HG03025 (cell line): ENCODE measurements at regions not wholly inside any gene's neighbourhood (a gene's known extent, or its start where the extent isn't known, plus 50 kb on each side); places are given as distances from the start of the nearest gene placed in this dataset.
"Not testable (repeated sequence)": the region's sequence is repeated elsewhere in the genome, so short reads cannot be mapped to it uniquely, and the experiment has no call there.

Experiments
- ATAC-seq: cut with Tn5 transposase; IDR thresholded peaks from one replicate; pipeline ENCODE4 v1.9.1; 2021; ENCODE audit warnings: mild to moderate bottlenecking, moderate library complexity; ENCODE audit not compliant: unreplicated experiment, low FRiP score

DNA sequence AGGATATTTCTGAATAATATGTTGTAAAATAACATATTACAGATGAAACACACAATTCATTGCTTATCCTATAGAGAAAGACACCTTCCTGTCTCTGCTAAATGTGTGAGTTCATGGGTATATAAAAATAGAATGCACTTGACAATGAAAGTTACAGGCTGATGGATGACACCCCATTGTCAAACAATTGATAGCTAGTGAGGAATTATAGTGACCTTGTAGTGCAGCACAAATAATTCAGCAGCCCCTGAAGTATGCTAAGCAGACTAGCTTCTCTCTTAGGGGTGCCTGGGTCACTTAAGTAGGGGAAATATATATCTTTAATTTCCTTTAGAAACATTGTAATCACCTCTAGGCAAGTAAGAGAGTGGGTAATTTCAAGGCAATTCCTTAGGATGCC is 826.2 kb downstream of the CDH8 start:
- no peak for ATAC-seq

DNA sequence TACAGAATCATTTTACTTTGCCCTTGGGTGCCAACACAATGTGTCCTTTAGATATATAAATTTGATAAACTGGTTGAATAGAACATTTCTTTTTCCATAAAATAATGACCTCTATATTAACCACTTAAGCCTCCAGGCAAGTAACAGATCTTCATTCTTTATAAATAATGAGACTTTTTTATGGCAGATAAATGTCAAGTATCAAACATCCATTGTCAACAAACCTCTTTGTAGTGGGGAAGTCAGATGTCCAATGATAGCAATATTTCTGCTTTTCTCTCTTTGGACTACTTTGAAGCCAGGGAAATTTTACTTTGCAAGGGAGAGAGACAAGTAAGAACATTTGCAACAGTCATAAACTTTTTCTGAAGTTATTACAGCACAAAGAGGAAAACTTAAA is 841.2 kb downstream of the CDH8 start:
- ATAC-seq: no peak

DNA sequence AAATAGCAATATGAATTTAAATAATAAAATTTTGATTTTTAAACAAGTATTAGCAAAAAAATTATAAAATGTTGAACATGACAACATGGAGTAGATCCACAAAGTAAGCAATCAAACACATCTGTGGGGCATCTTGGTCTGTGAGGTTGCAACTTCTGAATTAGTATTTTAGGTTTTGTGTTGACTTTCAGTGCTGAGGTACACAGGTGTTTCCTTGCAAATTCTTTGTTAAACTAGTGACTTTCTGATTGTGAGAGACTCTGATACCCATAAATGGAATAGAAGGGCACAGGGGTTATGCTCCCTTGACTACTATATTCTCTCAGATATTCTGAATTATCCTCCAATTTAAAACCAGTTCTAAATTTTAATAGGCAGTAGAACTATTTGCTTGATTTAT is 841.7 kb downstream of the CDH8 start:
- ATAC-seq: no peak

DNA sequence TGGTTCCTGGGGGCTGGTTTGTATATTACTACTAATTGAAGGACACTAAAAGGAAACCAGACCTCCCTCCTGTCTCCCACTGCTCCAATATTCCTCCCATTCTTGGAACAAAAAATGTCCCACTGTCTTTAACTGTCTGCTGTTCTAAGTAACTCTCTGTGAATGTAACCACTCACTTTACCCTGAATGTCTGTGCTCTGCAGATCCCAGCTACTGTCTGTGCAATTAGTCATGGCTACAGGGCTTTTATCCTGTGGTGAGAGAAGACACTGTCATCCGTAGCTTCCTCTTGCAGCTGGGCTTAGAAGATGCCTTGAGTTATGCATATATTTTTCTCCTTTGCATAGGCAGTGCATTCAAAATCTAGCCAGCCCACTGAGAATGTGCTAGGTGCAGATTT is 853.8 kb downstream of the CDH8 start:
- no peak for ATAC-seq

DNA sequence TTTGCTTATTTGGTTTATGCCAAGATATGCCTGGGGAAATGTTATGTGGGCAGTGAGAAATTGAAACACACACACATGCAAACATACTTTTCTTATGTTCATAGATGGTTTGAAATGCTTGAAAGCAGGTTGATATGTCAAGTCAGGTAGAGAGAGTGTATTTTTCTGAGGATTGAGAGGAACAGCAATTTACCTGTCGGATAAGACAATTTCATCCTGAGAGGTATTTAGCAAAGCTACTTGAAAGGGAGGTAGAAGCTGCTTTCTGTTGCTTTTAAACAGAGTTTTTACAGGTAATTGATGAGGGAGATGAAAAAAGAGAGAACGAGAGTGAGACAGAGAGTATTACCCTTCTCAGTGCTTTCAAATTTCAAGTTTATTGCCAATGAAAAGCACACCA is 854.3 kb downstream of the CDH8 start:
- ATAC-seq: no peak

DNA sequence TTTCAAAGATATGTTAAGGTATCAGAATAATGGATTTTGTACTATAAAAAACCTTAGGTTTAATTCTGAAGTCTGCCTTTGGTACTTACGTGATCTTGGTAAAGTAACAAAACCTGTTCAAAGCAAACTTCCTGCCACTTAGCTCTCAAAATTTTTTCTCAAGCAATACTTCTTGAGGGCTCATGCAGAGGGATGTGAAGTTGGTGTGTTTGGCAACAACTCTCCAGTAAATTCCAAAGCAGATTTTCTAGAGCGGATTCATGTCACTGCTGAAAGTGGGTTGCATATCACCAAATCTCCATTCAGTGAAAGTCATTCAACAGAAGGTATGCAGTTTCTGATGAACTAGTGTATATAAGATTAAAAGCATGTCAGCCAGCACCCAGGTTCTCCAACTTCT is 856.7 kb downstream of the CDH8 start:
- no peak for ATAC-seq

DNA sequence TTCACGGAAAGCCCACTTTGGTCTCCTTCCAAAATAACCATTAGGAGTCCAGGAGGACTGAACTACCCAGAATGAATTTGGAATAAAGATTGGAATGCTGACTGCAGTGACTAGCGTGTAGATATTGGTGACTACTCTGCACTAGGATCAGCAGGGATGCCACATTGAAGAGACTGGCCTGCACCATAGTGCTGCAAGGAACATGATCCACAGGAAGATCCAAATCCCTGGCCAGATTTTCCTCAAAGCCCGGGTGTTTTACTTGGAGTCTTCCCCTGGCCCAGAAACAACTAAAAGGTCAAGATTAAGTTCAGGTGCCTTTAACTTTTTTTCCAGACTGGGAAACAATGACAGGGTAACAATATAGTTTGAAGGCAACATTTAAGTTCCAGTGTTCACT is 870.4 kb downstream of the CDH8 start:
- ATAC-seq: no peak

DNA sequence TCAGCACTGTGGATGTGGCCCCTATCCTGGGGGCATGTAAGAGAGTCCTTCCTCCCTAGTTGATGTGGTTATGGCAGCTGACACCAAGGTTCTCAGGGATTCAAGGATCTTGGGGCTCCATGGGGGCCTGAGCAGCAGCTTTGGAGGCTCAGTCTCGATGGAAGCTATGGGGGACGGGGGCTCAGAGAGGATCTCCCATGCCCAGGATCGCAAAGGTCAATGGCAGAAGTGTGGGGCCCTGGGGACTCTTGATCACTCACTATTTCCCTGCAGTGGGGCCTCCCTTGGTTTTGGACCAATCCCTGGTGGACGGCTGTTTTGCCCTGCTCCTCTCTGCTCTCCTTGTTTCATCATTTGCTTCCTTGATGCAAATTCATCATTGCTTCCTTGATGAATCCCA is 885.9 kb downstream of the CDH8 start:
- ATAC-seq: no peak

DNA sequence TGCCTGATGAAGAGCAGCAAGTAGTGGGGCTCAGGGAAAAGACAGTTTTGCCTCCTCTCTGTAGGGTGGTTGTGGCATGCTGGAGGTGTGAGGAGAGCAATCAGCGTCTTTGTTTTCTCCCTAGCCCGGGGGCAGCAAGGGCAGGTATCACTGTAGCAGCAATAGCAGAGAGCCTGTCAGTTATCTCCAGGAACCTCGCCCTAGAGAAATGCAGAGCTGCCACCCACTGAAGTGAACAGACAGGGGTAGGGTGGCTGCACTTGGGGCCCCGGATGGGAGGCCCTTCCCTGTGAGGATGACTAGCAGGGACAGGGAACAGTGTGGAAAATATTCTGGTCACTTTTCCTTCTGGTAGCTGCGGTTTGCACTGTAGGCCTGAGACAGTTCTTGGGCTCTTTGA is 886.5 kb downstream of the CDH8 start:
- ATAC-seq: no peak

DNA sequence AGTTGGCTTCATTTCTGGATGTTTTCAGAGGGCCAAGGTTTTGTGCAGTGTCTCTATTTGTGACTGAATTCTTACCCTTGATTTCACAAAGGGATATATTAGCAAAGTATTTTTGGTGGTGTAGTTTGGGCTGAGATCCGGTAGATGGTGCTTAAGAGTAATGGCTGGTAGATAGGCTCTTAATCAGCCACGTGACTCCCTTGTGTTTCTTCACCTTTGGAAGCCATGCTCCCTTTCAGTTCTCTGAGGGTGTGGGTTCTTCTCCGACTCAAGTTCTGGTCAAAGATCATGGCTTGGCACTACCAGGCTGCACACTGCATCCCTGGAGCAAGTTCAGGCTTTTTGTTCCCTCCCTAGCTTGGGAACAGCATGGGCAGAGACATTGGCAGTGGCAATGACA is 887.3 kb downstream of the CDH8 start:
- ATAC-seq: no peak

DNA sequence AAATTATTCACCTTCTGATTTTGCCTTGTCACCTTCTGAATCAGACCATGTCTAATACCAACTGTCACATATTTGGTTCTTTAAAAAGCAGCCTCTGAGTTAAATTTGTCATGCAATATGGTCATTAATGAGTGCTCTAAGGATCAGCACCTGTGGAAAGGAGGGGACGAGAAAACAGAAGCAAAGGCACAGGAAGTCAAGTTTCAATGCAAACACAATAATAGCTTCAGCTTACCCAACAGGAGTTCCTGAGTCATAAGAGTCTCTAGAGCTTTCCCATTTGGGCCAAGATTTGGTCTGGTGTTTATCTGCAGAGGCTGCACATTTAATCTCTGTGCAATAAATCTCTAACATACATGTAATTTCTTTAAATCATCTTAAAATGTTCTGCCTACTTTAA is 889.8 kb downstream of the CDH8 start:
- ATAC-seq: no peak

DNA sequence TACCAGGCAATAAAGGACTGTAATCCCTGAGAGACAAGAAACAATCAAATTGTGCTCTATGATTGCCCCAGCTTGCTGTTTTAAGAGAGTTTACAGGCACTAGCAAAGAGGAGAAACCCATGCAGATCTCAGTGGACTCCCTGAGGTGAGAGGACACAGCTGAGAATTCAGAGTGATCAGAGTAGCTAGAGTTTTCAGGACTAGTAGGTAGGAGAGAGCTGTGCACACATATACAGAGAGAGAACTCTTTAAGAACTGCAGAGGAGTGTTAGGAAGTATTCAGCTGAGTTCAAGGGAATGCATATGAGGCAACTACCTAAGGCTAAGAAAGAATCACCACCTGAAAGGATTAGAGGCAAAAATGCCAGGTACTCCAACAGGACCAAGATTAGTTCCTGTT is 904.8 kb downstream of the CDH8 start:
- no peak for ATAC-seq

DNA sequence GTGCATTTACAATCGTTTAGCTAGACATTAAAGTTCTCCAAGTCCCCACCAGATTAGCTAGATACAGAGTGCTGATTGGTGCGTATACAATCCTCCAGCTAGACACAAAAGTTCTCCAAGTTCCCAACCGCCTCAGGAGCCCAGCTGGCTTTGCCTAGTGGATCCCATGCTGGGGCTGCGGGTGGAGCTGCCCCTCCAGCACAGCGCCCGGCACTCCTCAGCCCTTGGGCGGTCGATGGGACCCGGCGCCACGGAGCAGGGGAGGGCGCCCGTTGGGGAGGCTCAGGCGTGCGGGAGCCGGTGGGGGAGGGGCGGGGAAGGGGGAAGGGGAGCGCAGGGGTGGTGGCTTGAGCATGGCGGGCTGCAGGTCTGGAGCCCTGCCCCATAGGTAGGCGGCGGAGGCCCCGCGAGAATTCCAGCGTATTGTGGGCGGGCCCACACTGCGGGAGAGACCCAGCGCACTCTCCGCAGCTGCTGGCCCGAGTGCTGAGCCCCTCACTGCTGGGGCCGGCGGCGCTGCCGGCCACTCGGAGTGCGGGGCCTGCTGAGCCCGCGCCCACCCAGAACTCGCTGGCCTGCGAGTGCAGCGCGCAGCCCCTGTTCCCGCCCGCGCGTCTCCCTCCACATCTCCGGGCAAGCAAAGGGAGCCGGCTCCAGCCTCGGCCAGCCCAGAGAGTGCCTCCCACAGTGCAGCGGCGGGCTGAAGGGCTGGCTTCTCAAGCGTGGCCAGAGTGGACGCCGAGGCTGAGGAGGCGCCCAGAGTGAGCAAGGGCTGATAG is 907.5 kb downstream of the CDH8 start:
- ATAC-seq: no peak

DNA sequence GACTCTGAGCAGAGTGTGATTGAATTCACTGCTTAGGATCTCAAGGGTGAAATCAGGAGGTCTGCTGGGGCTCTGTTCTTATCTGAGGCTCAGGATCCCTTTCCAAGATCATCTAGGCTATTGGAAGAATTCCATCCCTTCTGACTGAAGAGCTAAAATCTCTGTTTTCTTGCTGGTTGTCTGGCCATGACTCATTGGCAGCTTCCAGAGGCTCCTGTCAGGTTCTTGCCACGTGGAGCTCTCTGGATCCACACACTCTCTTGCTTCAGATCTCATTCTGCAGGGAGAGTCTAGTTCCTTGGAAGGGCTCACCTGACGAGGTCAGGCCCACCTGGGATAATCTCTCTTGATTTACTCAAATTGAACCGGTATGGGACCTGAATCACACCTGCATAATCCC is 930.7 kb downstream of the CDH8 start:
- ATAC-seq: no peak

DNA sequence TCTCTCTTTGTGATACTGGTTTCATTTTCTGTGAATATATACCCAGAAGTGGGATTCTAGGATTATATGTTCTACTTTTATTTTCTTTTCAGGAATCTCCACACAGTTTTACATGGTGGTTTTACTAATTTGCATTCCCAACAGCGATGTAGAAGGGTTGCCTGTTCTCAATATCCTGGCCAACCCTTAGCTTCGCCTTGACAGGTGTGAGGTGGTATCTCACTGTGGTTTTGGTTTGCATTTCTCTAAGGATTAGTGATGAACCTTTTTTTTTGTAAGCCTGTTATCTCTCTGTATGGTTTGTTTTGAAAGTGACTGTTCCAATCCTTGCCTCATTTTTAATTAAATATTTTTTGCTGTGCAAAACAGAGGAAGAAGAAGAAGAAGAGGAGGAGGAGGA is 937.7 kb downstream of the CDH8 start:
- no peak for ATAC-seq

DNA sequence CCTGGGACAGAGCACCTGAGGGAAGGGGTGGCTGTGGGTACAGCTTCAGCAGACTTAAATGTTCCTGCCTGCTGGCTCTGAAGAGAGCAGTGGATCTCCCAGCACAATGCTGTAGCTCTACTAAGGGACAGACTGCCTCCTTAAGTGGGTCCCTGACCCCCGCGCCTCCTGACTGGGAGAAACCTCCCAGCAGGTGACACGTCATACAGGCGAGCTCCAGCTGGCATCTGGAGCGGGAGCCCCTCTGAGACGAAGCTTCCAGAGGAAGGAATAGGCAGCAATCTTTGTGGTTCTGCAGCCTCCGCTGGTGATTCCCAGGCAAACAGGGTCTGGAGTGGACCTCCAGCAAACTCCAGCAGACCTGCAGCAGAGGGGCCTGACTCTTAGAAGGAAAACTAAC is 944.9 kb downstream of the CDH8 start:
- ATAC-seq: not testable (repeated sequence)

DNA sequence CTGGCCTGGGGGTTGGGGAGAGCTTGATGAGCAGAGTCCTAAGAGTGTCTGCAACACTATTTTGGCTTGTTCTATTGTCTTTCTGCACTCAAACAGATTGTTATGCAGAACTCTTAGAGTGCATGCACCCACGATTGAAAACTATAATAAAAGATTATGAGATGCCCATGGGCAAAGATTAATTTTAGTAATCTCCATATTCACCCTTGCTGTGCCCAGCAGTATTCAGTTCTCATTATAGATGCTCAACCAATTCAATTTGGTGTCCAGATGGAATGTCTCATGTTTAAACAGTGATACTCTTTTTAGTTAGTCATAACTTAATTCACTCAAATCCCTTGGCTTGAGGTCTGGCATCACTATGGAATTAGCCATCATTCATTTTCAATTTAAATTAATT is 952.5 kb downstream of the CDH8 start:
- no peak for ATAC-seq

DNA sequence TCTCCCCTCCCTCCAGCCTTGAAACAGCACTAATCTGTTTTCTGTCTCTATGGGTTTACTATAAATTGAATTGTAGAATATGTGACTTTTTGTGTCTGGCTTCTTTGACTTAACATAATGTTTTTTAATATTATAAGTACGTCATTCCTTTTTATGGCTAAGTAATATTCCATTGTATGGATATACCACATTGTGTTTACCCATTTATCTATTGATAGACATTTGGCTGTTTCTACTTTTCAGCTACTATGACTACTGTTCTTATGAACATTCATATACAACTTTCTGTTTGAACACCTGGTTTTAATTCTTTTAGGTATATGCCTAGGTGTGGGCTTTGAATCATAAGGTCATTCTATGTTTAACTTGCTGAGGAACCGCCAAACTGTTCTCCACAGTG is 961.9 kb downstream of the CDH8 start:
- ATAC-seq: no peak

DNA sequence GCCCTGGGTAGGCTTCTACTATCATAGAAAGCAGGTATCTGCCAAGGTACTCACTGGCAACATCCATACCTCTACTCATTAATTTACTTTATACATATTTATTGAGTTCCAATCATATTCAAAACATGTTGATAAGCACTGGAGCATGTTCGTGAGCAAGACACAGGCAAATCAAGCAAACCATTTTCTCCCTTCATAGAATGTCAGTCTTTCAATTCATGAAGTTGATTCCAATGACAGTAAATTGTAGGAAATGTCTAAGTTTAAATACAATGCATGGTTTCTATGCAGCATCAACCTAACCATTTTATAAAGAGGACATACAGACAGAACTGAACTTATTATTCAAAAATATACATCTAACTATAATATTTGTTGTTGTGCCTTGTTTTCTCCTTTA is 978.6 kb downstream of the CDH8 start:
- no peak for ATAC-seq

DNA sequence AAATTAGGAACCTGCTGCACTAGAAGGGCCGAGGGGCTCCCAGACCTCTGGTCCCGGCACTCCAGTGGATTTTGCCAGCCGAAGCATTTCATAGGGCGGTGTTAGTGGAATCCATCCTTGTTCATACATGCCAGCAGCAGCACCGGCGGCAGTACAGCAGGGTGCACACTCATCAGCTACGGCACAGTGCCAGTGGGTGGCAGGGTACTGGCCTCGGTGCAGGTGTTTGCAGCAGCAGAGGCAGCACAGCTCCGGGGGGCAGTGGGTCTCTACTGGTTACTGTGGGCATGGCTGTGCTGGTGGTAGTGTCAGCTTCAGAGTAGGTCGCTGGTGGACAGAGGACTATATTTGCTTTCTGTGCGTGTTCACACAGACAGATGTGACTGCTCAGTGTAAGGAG is 985.7 kb downstream of the CDH8 start:
- no peak for ATAC-seq

DNA sequence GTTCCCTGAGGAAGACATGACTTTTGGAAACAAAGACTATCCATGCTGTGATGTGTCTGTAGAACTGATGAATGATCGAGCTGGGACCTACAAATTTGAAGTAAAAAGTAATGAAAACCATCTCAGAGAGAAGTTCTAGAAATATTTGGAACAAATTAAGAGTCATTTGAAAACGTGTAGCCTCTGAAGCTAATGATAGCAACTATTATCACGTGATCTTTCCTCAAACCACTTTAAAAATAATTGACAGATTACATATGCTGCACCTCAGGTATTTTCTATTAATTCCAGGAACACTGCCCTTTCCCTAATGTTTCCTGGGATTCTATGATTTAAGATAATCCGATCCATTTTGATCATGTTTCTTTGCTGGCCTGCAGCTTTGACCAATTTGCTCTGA is 990.3 kb downstream of the CDH8 start:
- ATAC-seq: no peak

DNA sequence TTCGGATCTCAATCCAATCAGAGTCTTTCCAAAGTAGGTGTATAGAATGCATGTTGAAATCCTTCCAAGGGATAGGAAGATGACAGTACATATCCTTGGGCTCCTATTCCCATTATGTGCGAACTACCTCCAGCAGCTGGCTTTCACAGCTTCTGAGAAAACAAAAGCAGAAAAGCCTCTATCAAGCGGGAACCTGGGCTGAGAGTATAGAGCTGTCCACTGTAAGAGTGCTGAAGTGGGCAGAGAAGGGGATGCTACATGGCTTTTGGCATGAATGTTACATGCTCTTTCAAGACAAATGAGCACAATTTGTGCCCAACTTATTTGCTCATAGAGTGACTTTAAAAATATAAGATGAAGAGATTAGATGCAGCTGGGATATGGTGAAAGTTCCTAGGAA is 993.5 kb downstream of the CDH8 start:
- no peak for ATAC-seq

DNA sequence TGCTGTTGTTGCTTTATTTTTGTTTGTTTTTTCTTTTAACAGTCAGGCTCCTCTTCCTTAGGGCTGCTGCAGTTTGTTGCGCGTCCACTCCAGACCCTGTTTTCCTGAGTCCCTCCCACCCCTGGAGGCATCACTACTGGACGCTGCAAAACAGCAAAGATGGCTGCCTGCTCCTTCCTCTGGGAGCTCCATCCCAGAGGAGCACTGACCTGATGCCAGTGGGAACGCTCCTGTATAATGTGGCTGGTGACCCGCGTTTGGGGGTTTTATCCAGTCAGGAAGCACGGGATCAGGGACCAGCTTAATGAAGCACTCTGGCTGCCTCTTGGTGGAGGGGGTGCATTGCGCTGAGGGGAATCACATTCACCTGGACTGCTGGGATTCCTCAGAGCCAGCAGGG is 1005.6 kb downstream of the CDH8 start:
- no peak for ATAC-seq
